GM12878 (cell line): ENCODE measurements at regions not wholly inside any gene's neighbourhood (a gene's known extent, or its start where the extent isn't known, plus 50 kb on each side); places are given as distances from the start of the nearest gene placed in this dataset.

Experiments used
- ATAC-seq: fragments of 200-7000 bp; cut with Tn5 transposase; 3 replicates; pipeline ENCODE4 v1.9.1; 2020; ENCODE audit warnings: mild to moderate bottlenecking, moderate library complexity
- BruUV-seq: library from RNA; stranded (reverse); fragments of 400-500 nt; replicated peaks from 2 replicates; lab custom pipeline; 2021; lab: Mats Ljungman, UMichigan
- CTCF ChIA-PET: fragments of 300-600 bp; sonication (Branson Sonifier 250); formaldehyde crosslinking; extraction: SDS; loops from one replicate; lab custom pipeline; 2021; ENCODE audit warnings: inconsistent platforms; lab: Yijun Ruan, JAX
- POLR2A ChIA-PET: fragments of 350-600 bp; formaldehyde crosslinking; extraction: SDS; loops from one replicate; lab custom pipeline; 2021; ENCODE audit warnings: inconsistent platforms; lab: Charles Lee
- RAD21 ChIA-PET: fragments of 300-600 bp; sonication (Branson Sonifier 250); formaldehyde crosslinking; loops from one replicate; lab custom pipeline; 2023; ENCODE audit warnings: antibody characterized with exemption; ENCODE audit not compliant: unreplicated experiment; lab: Charles Lee
- SMC1A ChIA-PET: fragments of 300-600 bp; sonication (Branson Sonifier 250); formaldehyde crosslinking; loops from one replicate; lab custom pipeline; 2023; ENCODE audit not compliant: unreplicated experiment, uncharacterized antibody; lab: Charles Lee
- DNase-seq: peaks from one replicate; pipeline ENCODE4 v3.0.0-alpha.2; 2011; ENCODE audit warnings: low read depth, low spot score
- FAIRE-seq: peaks from 3 replicates; lab custom pipeline; 2011; peaks lifted over from hg19 to GRCh38; lab: Jason Lieb, UNC
- H2AFZ ChIP-seq: 2 replicates; pipeline ENCODE4 v1.6.0; 2011; ENCODE audit warnings: low read depth, low read length, control low read depth; ENCODE audit not compliant: control insufficient read depth
- H3K27ac ChIP-seq: 2 replicates; pipeline ENCODE4 v1.5.1; 2011; ENCODE audit warnings: control low read depth; ENCODE audit not compliant: control insufficient read depth, insufficient read depth
- H3K27me3 ChIP-seq, 2 experiments: replicated peaks in 1 of 2; 2 replicates each; pipeline versions ENCODE4 v1.6.0 to v1.6.1; 2011; ENCODE audit warnings: low read length in 1 of 2; ENCODE audit not compliant: control insufficient read depth in 2 of 2, insufficient read depth in 2 of 2
- H3K36me3 ChIP-seq, 2 experiments: 2 replicates each; pipeline ENCODE4 v1.5.1; 2011; ENCODE audit warnings: low read length in 1 of 2; ENCODE audit not compliant: control insufficient read depth in 2 of 2, insufficient read depth in 2 of 2
- H3K4me1 ChIP-seq: 2 replicates; pipeline ENCODE4 v1.6.1; 2011; ENCODE audit warnings: mild to moderate bottlenecking, low read length, moderate library complexity, mixed read lengths; ENCODE audit not compliant: control insufficient read depth, insufficient read depth
- H3K4me2 ChIP-seq: 2 replicates; pipeline ENCODE4 v1.6.0; 2011; ENCODE audit warnings: control low read depth; ENCODE audit not compliant: control insufficient read depth, insufficient read depth
- H3K4me3 ChIP-seq: fragments of 200-600 bp; sonication (generic); 2 replicates; pipeline ENCODE4 v1.5.1; 2016
- H3K79me2 ChIP-seq: 2 replicates; pipeline ENCODE4 v1.6.0; 2011; ENCODE audit warnings: low read length; ENCODE audit not compliant: control insufficient read depth, insufficient read depth
- H3K9ac ChIP-seq: 2 replicates; pipeline ENCODE4 v1.8.0; 2011; ENCODE audit warnings: low read length, control low read depth, mixed read lengths; ENCODE audit not compliant: control insufficient read depth, insufficient read depth
- H3K9me3 ChIP-seq: replicated peaks from 3 replicates; pipeline ENCODE4 v1.5.1; 2011; ENCODE audit warnings: mild to moderate bottlenecking, low read length; ENCODE audit not compliant: control insufficient read depth, insufficient read depth
- H4K20me1 ChIP-seq: 2 replicates; pipeline ENCODE4 v1.6.0; 2011; ENCODE audit not compliant: control insufficient read depth, insufficient read depth
- BMI1 ChIP-seq: fragments of 450-650 bp; IDR thresholded peaks from 2 replicates; pipeline ENCODE4 v1.6.1; 2016; ENCODE audit warnings: mild to moderate bottlenecking, moderate library complexity, borderline replicate concordance
- ETV6 ChIP-seq, 2 experiments: fragments of 450-650 bp in 1 of 2; IDR thresholded peaks in 1 of 2; conservative IDR thresholded peaks in 1 of 2; 2 replicates each; pipeline ENCODE4 v1.6.1; 2014; ENCODE audit warnings: antibody characterized with exemption in 1 of 2, borderline replicate concordance in 1 of 2, low read depth in 1 of 2, mild to moderate bottlenecking in 1 of 2, moderate library complexity in 1 of 2
- FOS ChIP-seq: IDR thresholded peaks from 3 replicates; pipeline ENCODE4 v1.6.1; 2011; ENCODE audit warnings: borderline replicate concordance; ENCODE audit not compliant: insufficient read length; ENCODE audit errors: extremely low read depth
- FOXM1 ChIP-seq: IDR thresholded peaks from 2 replicates; pipeline ENCODE4 v1.6.1; 2012; ENCODE audit warnings: low read depth, mild to moderate bottlenecking, inconsistent platforms, low read length, moderate library complexity
- IRF4 ChIP-seq: IDR thresholded peaks from 2 replicates; pipeline ENCODE4 v1.6.1; 2011; ENCODE audit warnings: low read depth, low read length
- MTA2 ChIP-seq: fragments of 450-650 bp; IDR thresholded peaks from 2 replicates; pipeline ENCODE4 v1.6.1; 2016; ENCODE audit warnings: low read depth, mild to moderate bottlenecking, moderate library complexity
- MTA3 ChIP-seq: IDR thresholded peaks from 2 replicates; pipeline ENCODE4 v1.6.1; 2012; ENCODE audit warnings: low read length, inconsistent platforms, borderline replicate concordance
- NFIC ChIP-seq: IDR thresholded peaks from 2 replicates; pipeline ENCODE4 v1.6.1; 2012; ENCODE audit warnings: low read depth, mild to moderate bottlenecking, inconsistent platforms, low read length, moderate library complexity
- NR2C1 ChIP-seq: fragments of 450-650 bp; IDR thresholded peaks from 2 replicates; pipeline ENCODE4 v1.6.1; 2017; ENCODE audit warnings: antibody characterized with exemption, mild to moderate bottlenecking, moderate library complexity
- POLR2AphosphoS5 ChIP-seq: IDR thresholded peaks from 2 replicates; pipeline ENCODE4 v1.6.1; 2011; ENCODE audit warnings: mild to moderate bottlenecking, low read length, inconsistent platforms
- RCOR1 ChIP-seq: conservative IDR thresholded peaks from 2 replicates; pipeline ENCODE4 v1.6.1; 2012; ENCODE audit warnings: low read depth, low read length, improper control_type of control experiment
- SUPT20H ChIP-seq: IDR thresholded peaks from 2 replicates; pipeline ENCODE4 v1.6.1; 2011; ENCODE audit warnings: low read depth, mild to moderate bottlenecking, low read length, moderate library complexity, borderline replicate concordance; ENCODE audit not compliant: control insufficient read depth
- ZNF207 ChIP-seq: fragments of 450-650 bp; IDR thresholded peaks from 2 replicates; pipeline ENCODE4 v1.6.1; 2014; ENCODE audit warnings: antibody characterized with exemption, mild to moderate bottlenecking, borderline replicate concordance
- WGBS: methylation state at CpG from one replicate; pipeline ENCODE4 v1.1.6; 2016; ENCODE audit warnings: low lambda C conversion rate; ENCODE audit not compliant: insufficient replicate concordance, insufficient coverage; ENCODE audit errors: missing lambda C conversion rate; 5-methylcytosine and 5-hydroxymethylcytosine counted together
- in situ Hi-C: fragments of 300-500 bp; cut with MboI; formaldehyde crosslinking; loops from 9 replicates; pipeline ENCODE4 v1.14.3; 2018; ENCODE audit warnings: mixed read lengths
- intact Hi-C: fragments of 100-400 bp; cut with micrococcal nuclease; formaldehyde crosslinking; loops from one replicate; pipeline ENCODE4 v1.14.2; 2022; ENCODE audit not compliant: unreplicated experiment
- TF ChIP-seq, protein P1 (sequence below): IDR thresholded peaks from 2 replicates; pipeline ENCODE4 v1.6.1; 2011; ENCODE audit warnings: low read depth, low read length, improper control_type of control experiment, borderline replicate concordance
- TF ChIP-seq, protein P2 (sequence below): fragments of 450-650 bp; IDR thresholded peaks from 2 replicates; pipeline ENCODE4 v1.6.1; 2016; ENCODE audit warnings: mild to moderate bottlenecking
- TF ChIP-seq, protein P3 (sequence below): fragments of 450-650 bp; IDR thresholded peaks from 2 replicates; pipeline ENCODE4 v1.6.1; 2016; ENCODE audit warnings: mild to moderate bottlenecking

- Histone ChIP-seq H2AFZ (no peak overlapping the region), H3K79me2 (no peaks in the 10 kb centered on the region), H3K4me2 (no peak overlapping the region), H3K27ac (no peak overlapping the region), H3K4me1 (no peaks in the 10 kb centered on the region), H3K9me3 (no peaks in the 10 kb centered on the region; the same call in 1 of the 3 replicates), H3K9ac (no peak overlapping the region), H4K20me1 (no peaks in the 10 kb centered on the region), H3K27me3 (no peaks in the 10 kb centered on the region; a peak in 1 of 4 replicates), H3K4me3 (no peak overlapping the region), H3K36me3 (no peaks in the 10 kb centered on the region)
- ATAC-seq (no peak), FAIRE-seq (no peak), DNase-seq (no peak)
- ChIA-PET SMC1A (no interaction called here), POLR2A (no interaction called here), RAD21 (no interaction called here), CTCF (no interaction called here)
- BruUV-seq = no TSS peak
- no peak for TF ChIP-seq MTA2
- no peak for TF ChIP-seq RCOR1
- TF ChIP-seq ETV6 (conservative IDR thresholded peaks at IDR 0.05 in 1 of 2, IDR thresholded peaks at IDR 0.05 in 1 of 2; ENCODE audit: borderline replicate concordance in 1 of 2, low read depth in 1 of 2) = no peak
- TF ChIP-seq ZNF207 = no peak
- TF ChIP-seq BMI1 = no peak
- no peak for TF ChIP-seq MTA3
- no peak for TF ChIP-seq IRF4
- no peak for TF ChIP-seq POLR2AphosphoS5
- no peak for TF ChIP-seq FOXM1
- intact Hi-C loops (no loop called here), in situ Hi-C loops (no loop called here)
- 19% methylated on average over 4 of the region's 4 CpGs for WGBS
These were observed 144.2 kb downstream of the RELL1 start for GRCh38 chr4:37541956-37542355.

DNA sequence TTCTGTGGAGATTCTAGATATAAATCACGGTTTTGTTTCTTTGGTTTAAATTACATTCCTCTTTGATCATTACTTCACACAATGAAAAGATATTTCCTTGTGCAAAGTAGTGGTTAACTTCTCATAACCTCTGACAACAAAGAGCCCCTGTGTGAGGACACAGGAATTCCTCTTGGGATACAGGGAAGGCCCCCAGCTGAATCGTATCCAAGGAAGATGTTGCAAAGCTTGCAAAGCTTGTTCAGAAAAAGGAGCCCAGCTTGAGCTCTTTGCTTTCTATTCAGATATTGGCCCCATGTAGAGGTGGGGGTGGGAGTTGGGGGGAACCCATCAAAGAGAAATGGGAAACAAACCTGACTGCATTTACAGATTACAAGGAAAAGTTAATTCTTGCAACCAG is 145.7 kb downstream of the RELL1 start:
- BruUV-seq = no TSS peak
- RAD21 ChIA-PET = no interaction called here
- Histone ChIP-seq H3K27ac (no peak overlapping the region), H3K79me2 (no peaks in the 10 kb centered on the region), H3K4me3 (no peak overlapping the region), H3K27me3 (no peaks in the 10 kb centered on the region; a peak in 1 of 4 replicates), H3K4me1 (no peaks in the 10 kb centered on the region), H3K9me3 (no peaks in the 10 kb centered on the region), H3K36me3 (no peaks in the 10 kb centered on the region), H3K9ac (no peak overlapping the region), H3K4me2 (no peak overlapping the region), H2AFZ (no peak overlapping the region), H4K20me1 (no peaks in the 10 kb centered on the region)
- intact Hi-C loops = no loop called here
- WGBS = 6% methylated on average over 2 of the region's 2 CpGs
- CTCF ChIA-PET = interaction anchor here (0.6 to 1.2 kb wide), 3 partner anchors 34 to 156 kb away, joined by 3 read pairs; a partner anchor contains a TSS
- DNase-seq = no peak
- POLR2A ChIA-PET = interaction anchor here (0.6 kb wide), 1 partner anchor 140 kb away, joined by 3 read pairs; no protein-coding TSS in a partner anchor
- no peak for ATAC-seq
- no peak for FAIRE-seq
- SMC1A ChIA-PET = no interaction called here
- in situ Hi-C loops = no loop called here
- TF ChIP-seq NR2C1 = no peak
- TF ChIP-seq NFIC = no peak
- no peak for TF ChIP-seq SUPT20H
- TF ChIP-seq, protein P1, sequence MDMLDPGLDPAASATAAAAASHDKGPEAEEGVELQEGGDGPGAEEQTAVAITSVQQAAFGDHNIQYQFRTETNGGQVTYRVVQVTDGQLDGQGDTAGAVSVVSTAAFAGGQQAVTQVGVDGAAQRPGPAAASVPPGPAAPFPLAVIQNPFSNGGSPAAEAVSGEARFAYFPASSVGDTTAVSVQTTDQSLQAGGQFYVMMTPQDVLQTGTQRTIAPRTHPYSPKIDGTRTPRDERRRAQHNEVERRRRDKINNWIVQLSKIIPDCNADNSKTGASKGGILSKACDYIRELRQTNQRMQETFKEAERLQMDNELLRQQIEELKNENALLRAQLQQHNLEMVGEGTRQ = no peak
- TF ChIP-seq, protein P2, sequence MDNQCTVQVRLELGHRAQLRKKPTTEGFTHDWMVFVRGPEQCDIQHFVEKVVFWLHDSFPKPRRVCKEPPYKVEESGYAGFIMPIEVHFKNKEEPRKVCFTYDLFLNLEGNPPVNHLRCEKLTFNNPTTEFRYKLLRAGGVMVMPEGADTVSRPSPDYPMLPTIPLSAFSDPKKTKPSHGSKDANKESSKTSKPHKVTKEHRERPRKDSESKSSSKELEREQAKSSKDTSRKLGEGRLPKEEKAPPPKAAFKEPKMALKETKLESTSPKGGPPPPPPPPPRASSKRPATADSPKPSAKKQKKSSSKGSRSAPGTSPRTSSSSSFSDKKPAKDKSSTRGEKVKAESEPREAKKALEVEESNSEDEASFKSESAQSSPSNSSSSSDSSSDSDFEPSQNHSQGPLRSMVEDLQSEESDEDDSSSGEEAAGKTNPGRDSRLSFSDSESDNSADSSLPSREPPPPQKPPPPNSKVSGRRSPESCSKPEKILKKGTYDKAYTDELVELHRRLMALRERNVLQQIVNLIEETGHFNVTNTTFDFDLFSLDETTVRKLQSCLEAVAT = no peak
- TF ChIP-seq, protein P3, sequence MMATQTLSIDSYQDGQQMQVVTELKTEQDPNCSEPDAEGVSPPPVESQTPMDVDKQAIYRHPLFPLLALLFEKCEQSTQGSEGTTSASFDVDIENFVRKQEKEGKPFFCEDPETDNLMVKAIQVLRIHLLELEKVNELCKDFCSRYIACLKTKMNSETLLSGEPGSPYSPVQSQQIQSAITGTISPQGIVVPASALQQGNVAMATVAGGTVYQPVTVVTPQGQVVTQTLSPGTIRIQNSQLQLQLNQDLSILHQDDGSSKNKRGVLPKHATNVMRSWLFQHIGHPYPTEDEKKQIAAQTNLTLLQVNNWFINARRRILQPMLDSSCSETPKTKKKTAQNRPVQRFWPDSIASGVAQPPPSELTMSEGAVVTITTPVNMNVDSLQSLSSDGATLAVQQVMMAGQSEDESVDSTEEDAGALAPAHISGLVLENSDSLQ = no peak
- TF ChIP-seq FOS = no peak
